NCI-H2081 (cell line): ENCODE measurements at regions not wholly inside any gene's neighbourhood (a gene's known extent, or its start where the extent isn't known, plus 50 kb on each side); places are given as distances from the start of the nearest gene placed in this dataset.

Experiments used
- DNase-seq, 2 experiments: peaks; one replicate each; lab custom pipeline; 2025; lab: John Stamatoyannopoulos, UW

- no peak for DNase-seq
These were observed 112.7 kb upstream of the NREP start for GRCh38 chr5:111869681-111870080.

- DNase-seq: no peak
These were observed 108.4 kb upstream of the NREP start for GRCh38 chr5:111865356-111865755.

- no peak for DNase-seq
These were observed 106.8 kb upstream of the NREP start for GRCh38 chr5:111863801-111864200.

- DNase-seq: no peak
These were observed 102.7 kb upstream of the NREP start for GRCh38 chr5:111859533-111860270.

- DNase-seq: no peak
These were observed 102.0 kb upstream of the NREP start for GRCh38 chr5:111859031-111859430.

GRCh38 chr5:111857623-111858022, 100.6 kb upstream of the NREP start:
- DNase-seq: no peak

- no peak for DNase-seq
These were observed 100.0 kb upstream of the NREP start for GRCh38 chr5:111856876-111857466.

- no peak for DNase-seq
These were observed 98.4 kb upstream of the NREP start for GRCh38 chr5:111855356-111855755.

- DNase-seq: no peak
These were observed 97.2 kb upstream of the NREP start for GRCh38 chr5:111854186-111854585.

GRCh38 chr5:111853748-111854147, 96.8 kb upstream of the NREP start:
- no peak for DNase-seq

- DNase-seq: no peak
These were observed 94.9 kb upstream of the NREP start for GRCh38 chr5:111851631-111852548.

GRCh38 chr5:111848476-111848875, 91.5 kb upstream of the NREP start:
- DNase-seq: peak in 1 of 2 experiments; percentile 9

GRCh38 chr5:111847052-111847925, 90.3 kb upstream of the NREP start:
- DNase-seq: no peak

GRCh38 chr5:111840036-111840674, 83.2 kb upstream of the NREP start:
- no peak for DNase-seq

GRCh38 chr5:111839438-111839837, 82.4 kb upstream of the NREP start:
- DNase-seq: no peak

GRCh38 chr5:111836426-111836825, 79.4 kb upstream of the NREP start:
- no peak for DNase-seq

GRCh38 chr5:111834926-111835599, 78.1 kb upstream of the NREP start:
- DNase-seq: no peak

- no peak for DNase-seq
These were observed 73.3 kb upstream of the NREP start for GRCh38 chr5:111830333-111830732.

GRCh38 chr5:111829701-111830100, 72.7 kb upstream of the NREP start:
- DNase-seq: no peak

- no peak for DNase-seq
These were observed 69.1 kb upstream of the NREP start for GRCh38 chr5:111826064-111826463.

GRCh38 chr5:111820072-111820471, 63.1 kb upstream of the NREP start:
- DNase-seq: no peak
